ENCODE measurements at regions not wholly inside any gene's neighbourhood (a gene's known extent, or its start where the extent isn't known, plus 50 kb on each side); places are given as distances from the start of the nearest gene placed in this dataset.

DNA sequence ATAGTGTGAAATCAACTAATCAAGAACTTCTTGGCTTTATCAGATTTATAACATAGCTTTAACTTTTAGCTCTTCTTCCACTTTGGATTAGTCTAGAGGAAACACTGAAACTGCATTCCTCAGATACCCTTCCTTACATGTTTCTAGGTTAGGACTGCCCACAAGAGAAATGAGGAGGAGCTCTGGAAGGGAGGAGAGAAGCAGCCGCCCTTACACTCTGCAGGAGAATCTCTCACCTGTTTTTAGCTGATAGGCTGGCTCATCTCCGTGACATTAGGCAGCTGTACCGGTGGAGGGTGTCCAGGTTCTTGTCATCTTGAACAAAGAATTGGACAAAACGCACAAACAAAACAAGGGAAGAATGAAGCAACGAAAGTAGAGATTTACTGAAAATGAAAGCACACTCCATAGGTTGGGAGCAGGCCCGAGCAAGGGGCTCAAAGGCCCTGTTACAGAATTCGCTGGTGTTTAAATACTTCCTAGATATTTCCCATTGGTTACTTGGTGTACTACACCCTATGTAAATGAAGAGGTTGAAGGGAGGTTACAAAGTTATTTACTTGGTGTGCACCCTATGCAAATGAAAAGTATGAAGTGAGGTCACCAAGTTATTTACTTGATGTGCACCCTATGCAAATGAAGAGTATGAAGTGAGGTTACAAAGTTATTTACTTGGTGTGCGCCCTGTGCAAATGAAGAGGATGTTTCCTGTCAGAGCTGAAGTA lies 524.9 kb upstream of the CHRM3 start:
- POLR2A ChIA-PET, result no interaction called here
- no peak overlapping the region for H3K4me3 ChIP-seq (ENCODE audit: low read depth, low read length)
- H3K36me3 ChIP-seq (ENCODE audit: control insufficient read depth in 2 of 2, insufficient read depth in 1 of 2, low read length in 2 of 2), result no peaks in the 10 kb centered on the region
- no peaks in the 10 kb centered on the region for H3K9me3 ChIP-seq (ENCODE audit: control insufficient read depth, insufficient read depth, low read depth, low read length)
- no peaks in the 10 kb centered on the region for H3K4me1 ChIP-seq (ENCODE audit: control insufficient read depth, insufficient read depth, low read length)
- CTCF ChIA-PET, result interaction anchor here (0.6 kb wide), 1 partner anchor 622 kb away, joined by 3 read pairs; no protein-coding TSS in a partner anchor
- no peak overlapping the region for H3K27ac ChIP-seq (ENCODE audit: extremely low read depth, low read depth, low read length)
- no peak for TF ChIP-seq ZNF585B (tag by site-specific recombination; IDR thresholded peaks at IDR 0.05)
- TF ChIP-seq, protein P1, sequence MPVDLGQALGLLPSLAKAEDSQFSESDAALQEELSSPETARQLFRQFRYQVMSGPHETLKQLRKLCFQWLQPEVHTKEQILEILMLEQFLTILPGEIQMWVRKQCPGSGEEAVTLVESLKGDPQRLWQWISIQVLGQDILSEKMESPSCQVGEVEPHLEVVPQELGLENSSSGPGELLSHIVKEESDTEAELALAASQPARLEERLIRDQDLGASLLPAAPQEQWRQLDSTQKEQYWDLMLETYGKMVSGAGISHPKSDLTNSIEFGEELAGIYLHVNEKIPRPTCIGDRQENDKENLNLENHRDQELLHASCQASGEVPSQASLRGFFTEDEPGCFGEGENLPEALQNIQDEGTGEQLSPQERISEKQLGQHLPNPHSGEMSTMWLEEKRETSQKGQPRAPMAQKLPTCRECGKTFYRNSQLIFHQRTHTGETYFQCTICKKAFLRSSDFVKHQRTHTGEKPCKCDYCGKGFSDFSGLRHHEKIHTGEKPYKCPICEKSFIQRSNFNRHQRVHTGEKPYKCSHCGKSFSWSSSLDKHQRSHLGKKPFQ (tag by site-specific recombination; IDR thresholded peaks at IDR 0.05), result no peak
- no peak for TF ChIP-seq ZNF664 (tag by site-specific recombination; IDR thresholded peaks at IDR 0.05)
- TF ChIP-seq ZNF654 (tag by site-specific recombination; IDR thresholded peaks at IDR 0.05; ENCODE audit: low read depth), result no peak
- no peak for TF ChIP-seq ZNF558 (tag by site-specific recombination; IDR thresholded peaks at IDR 0.05)
- no peak for TF ChIP-seq ZFP41 (tag by site-specific recombination; IDR thresholded peaks at IDR 0.05; ENCODE audit: borderline replicate concordance)
- no peak for TF ChIP-seq ZEB2 (tag by site-specific recombination; IDR thresholded peaks at IDR 0.05)
- TF ChIP-seq, protein P2, sequence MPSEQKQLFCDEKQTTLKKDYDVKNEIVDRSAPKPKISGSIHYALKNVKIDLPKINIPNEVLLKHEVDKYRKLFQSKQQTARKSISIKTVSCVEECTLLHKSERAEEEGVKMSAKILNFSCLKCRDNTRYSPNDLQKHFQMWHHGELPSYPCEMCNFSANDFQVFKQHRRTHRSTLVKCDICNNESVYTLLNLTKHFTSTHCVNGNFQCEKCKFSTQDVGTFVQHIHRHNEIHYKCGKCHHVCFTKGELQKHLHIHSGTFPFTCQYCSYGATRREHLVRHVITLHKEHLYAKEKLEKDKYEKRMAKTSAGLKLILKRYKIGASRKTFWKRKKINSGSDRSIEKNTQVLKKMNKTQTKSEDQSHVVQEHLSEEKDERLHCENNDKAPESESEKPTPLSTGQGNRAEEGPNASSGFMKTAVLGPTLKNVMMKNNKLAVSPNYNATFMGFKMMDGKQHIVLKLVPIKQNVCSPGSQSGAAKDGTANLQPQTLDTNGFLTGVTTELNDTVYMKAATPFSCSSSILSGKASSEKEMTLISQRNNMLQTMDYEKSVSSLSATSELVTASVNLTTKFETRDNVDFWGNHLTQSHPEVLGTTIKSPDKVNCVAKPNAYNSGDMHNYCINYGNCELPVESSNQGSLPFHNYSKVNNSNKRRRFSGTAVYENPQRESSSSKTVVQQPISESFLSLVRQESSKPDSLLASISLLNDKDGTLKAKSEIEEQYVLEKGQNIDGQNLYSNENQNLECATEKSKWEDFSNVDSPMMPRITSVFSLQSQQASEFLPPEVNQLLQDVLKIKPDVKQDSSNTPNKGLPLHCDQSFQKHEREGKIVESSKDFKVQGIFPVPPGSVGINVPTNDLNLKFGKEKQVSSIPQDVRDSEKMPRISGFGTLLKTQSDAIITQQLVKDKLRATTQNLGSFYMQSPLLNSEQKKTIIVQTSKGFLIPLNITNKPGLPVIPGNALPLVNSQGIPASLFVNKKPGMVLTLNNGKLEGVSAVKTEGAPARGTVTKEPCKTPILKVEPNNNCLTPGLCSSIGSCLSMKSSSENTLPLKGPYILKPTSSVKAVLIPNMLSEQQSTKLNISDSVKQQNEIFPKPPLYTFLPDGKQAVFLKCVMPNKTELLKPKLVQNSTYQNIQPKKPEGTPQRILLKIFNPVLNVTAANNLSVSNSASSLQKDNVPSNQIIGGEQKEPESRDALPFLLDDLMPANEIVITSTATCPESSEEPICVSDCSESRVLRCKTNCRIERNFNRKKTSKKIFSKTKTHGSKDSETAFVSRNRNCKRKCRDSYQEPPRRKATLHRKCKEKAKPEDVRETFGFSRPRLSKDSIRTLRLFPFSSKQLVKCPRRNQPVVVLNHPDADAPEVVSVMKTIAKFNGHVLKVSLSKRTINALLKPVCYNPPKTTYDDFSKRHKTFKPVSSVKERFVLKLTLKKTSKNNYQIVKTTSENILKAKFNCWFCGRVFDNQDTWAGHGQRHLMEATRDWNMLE (tag by site-specific recombination; conservative IDR thresholded peaks at IDR 0.05; ENCODE audit: low read depth), result no peak
- TF ChIP-seq ZNF202 (tag by site-specific recombination; IDR thresholded peaks at IDR 0.05; ENCODE audit: borderline replicate concordance), result no peak
- TF ChIP-seq, protein P3, sequence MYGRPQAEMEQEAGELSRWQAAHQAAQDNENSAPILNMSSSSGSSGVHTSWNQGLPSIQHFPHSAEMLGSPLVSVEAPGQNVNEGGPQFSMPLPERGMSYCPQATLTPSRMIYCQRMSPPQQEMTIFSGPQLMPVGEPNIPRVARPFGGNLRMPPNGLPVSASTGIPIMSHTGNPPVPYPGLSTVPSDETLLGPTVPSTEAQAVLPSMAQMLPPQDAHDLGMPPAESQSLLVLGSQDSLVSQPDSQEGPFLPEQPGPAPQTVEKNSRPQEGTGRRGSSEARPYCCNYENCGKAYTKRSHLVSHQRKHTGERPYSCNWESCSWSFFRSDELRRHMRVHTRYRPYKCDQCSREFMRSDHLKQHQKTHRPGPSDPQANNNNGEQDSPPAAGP (tag by site-specific recombination; IDR thresholded peaks at IDR 0.05), result no peak
- no peak for TF ChIP-seq ZNF169 (tag by site-specific recombination; IDR thresholded peaks at IDR 0.05)
- TF ChIP-seq RBAK (tag by site-specific recombination; IDR thresholded peaks at IDR 0.05), result no peak
- TF ChIP-seq, protein P4, sequence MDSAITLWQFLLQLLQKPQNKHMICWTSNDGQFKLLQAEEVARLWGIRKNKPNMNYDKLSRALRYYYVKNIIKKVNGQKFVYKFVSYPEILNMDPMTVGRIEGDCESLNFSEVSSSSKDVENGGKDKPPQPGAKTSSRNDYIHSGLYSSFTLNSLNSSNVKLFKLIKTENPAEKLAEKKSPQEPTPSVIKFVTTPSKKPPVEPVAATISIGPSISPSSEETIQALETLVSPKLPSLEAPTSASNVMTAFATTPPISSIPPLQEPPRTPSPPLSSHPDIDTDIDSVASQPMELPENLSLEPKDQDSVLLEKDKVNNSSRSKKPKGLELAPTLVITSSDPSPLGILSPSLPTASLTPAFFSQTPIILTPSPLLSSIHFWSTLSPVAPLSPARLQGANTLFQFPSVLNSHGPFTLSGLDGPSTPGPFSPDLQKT (IDR thresholded peaks at IDR 0.05; ENCODE audit: borderline replicate concordance, low read depth, low read length), result no peak
- no peak for TF ChIP-seq ZNF624 (tag by site-specific recombination; IDR thresholded peaks at IDR 0.05)
- TF ChIP-seq ZNF776 (tag by site-specific recombination; IDR thresholded peaks at IDR 0.05; ENCODE audit: borderline replicate concordance), result no peak

DNA sequence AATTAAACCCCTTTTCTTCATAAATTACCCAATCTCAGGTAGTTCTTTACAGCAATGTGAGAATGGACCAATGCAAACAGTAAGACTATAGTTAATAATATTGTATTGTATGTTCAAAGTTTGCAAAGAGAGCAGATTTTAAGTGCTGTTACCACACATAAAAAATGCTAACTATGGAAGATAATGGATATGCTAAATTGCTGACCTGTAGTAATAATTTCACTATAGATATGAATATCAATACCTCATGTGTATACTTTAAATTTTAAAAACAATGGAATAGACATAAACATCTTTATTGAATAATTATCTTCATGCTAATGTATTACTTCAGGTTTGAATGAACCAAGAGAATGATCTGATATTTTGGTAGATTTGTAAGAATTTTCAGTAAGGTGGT lies 552.4 kb upstream of the CHRM3 start:
- Histone ChIP-seq H3K4me1 (ENCODE audit: control insufficient read depth, insufficient read depth, low read length) (no peaks in the 10 kb centered on the region), H3K9me3 (ENCODE audit: control insufficient read depth, insufficient read depth, low read depth, low read length) (no peaks in the 10 kb centered on the region; the same call in 1 of the 2 replicates), H3K27ac (ENCODE audit: extremely low read depth, low read depth, low read length) (no peak overlapping the region), H3K4me3 (ENCODE audit: low read depth, low read length) (no peak overlapping the region), H3K36me3 (ENCODE audit: control insufficient read depth in 2 of 2, insufficient read depth in 1 of 2, low read length in 2 of 2) (no peaks in the 10 kb centered on the region)
- ChIA-PET POLR2A (no interaction called here), CTCF (interaction anchor here (0.7 kb wide), 1 partner anchor 25 kb away, joined by 3 read pairs; no protein-coding TSS in a partner anchor)
- TF ChIP-seq ZNF473 (tag by site-specific recombination; IDR thresholded peaks at IDR 0.05) (no peak), ZSCAN16 (tag by site-specific recombination; IDR thresholded peaks at IDR 0.05) (no peak), ZIC2 (tag by site-specific recombination; IDR thresholded peaks at IDR 0.05) (no peak), ZNF423 (tag by site-specific recombination; IDR thresholded peaks at IDR 0.05) (no peak), HOXC10 (CRISPR knock-in tag; IDR thresholded peaks at IDR 0.05) (no peak), KLF7 (tag by site-specific recombination; IDR thresholded peaks at IDR 0.05; ENCODE audit: borderline replicate concordance) (no peak), SP3 (tag by site-specific recombination; IDR thresholded peaks at IDR 0.05) (no peak)
- TF ChIP-seq, protein P5, sequence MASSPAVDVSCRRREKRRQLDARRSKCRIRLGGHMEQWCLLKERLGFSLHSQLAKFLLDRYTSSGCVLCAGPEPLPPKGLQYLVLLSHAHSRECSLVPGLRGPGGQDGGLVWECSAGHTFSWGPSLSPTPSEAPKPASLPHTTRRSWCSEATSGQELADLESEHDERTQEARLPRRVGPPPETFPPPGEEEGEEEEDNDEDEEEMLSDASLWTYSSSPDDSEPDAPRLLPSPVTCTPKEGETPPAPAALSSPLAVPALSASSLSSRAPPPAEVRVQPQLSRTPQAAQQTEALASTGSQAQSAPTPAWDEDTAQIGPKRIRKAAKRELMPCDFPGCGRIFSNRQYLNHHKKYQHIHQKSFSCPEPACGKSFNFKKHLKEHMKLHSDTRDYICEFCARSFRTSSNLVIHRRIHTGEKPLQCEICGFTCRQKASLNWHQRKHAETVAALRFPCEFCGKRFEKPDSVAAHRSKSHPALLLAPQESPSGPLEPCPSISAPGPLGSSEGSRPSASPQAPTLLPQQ (tag by site-specific recombination; IDR thresholded peaks at IDR 0.05), result no peak
- TF ChIP-seq, protein P6, sequence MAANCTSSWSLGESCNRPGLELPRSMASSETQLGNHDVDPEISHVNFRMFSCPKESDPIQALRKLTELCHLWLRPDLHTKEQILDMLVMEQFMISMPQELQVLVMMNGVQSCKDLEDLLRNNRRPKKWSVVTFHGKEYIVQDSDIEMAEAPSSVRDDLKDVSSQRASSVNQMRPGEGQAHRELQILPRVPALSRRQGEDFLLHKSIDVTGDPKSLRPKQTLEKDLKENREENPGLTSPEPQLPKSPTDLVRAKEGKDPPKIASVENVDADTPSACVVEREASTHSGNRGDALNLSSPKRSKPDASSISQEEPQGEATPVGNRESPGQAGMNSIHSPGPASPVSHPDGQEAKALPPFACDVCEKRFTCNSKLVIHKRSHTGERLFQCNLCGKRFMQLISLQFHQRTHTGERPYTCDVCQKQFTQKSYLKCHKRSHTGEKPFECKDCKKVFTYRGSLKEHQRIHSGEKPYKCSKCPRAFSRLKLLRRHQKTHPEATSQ (tag by site-specific recombination; IDR thresholded peaks at IDR 0.05), result no peak
